Glutamatergic neuron (in vitro differentiated cells): ENCODE measurements at regions not wholly inside any gene's neighbourhood (a gene's known extent, or its start where the extent isn't known, plus 50 kb on each side); places are given as distances from the start of the nearest gene placed in this dataset.
A peak's percentile ranks its signal among the peaks of the same experiment; 100 is the strongest.
"Not testable (repeated sequence)": the region's sequence is repeated elsewhere in the genome, so short reads cannot be mapped to it uniquely, and the experiment has no call there.

Source experiments
- DNase-seq: peaks from one replicate; pipeline ENCODE4 v3.0.0; 2022
- H3K27ac Mint-ChIP-seq: one replicate; pipeline ENCODE4 v1.8.0; 2020; ENCODE audit warnings: mild to moderate bottlenecking, mixed read lengths, inconsistent platforms; ENCODE audit not compliant: unreplicated experiment
- H3K27me3 Mint-ChIP-seq: one replicate; pipeline ENCODE4 v1.8.0; 2020; ENCODE audit warnings: mild to moderate bottlenecking, moderate library complexity, mixed read lengths, inconsistent platforms; ENCODE audit not compliant: unreplicated experiment
- H3K36me3 Mint-ChIP-seq: one replicate; pipeline ENCODE4 v1.8.0; 2020; ENCODE audit warnings: mild to moderate bottlenecking, mixed read lengths, inconsistent platforms; ENCODE audit not compliant: unreplicated experiment
- H3K4me1 Mint-ChIP-seq: one replicate; pipeline ENCODE4 v1.8.0; 2020; ENCODE audit warnings: mild to moderate bottlenecking, low read depth, mixed read lengths, inconsistent platforms; ENCODE audit not compliant: unreplicated experiment
- H3K4me3 Mint-ChIP-seq: one replicate; pipeline ENCODE4 v1.8.0; 2020; ENCODE audit warnings: mild to moderate bottlenecking, mixed read lengths, inconsistent platforms; ENCODE audit not compliant: unreplicated experiment
- H3K9me3 Mint-ChIP-seq: one replicate; pipeline ENCODE4 v1.8.0; 2020; ENCODE audit warnings: mild to moderate bottlenecking, moderate library complexity, mixed read lengths, inconsistent platforms; ENCODE audit not compliant: unreplicated experiment
- CTCF ChIP-seq: fragments of 200-600 bp; sonication (generic); IDR thresholded peaks from one replicate; pipeline ENCODE4 v1.5.0; 2021; ENCODE audit not compliant: partially characterized antibody, unreplicated experiment

DNA sequence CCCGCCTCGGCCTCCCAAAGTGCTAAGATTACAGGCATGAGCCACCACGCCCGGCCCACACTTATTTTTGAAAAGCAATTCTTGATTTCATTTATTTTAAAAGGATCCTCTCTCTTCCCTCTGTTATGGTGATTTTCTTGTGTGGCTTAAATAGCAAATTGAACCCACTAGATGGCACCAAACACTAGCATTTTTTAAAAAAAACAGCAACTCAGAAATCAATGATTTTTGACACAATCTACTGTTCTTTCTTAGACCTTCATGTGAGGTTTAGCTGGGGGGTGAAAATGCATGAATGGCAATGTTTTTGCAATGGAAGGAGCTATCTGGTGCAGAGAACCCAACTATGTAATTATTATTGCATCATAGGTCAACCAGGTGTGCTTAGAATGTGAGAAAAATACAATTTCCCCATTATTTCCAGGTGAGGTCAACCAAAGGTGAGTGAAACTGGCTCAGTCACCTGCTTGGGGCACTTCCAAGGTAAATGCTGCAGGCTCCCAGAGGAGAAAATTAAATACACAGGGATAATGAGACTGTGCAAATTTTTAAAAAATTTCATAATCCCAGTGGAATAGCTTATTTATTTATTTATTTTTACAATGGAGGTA, 226.7 kb upstream of the PRKX start:
- Mint-ChIP-seq H3K27ac (no peak overlapping the region), H3K9me3 (no peaks in the 10 kb centered on the region), H3K4me1 (no peaks in the 10 kb centered on the region), H3K27me3 (no peaks in the 10 kb centered on the region), H3K4me3 (no peak overlapping the region), H3K36me3 (no peaks in the 10 kb centered on the region)
- peak; percentile 34 for TF ChIP-seq CTCF
- DNase-seq: no peak

GRCh38 chrX:3938587-3938986, 225.1 kb upstream of the PRKX start:
- H3K27ac Mint-ChIP-seq: no peak overlapping the region
- no peaks in the 10 kb centered on the region for H3K27me3 Mint-ChIP-seq
- H3K4me3 Mint-ChIP-seq: no peak overlapping the region
- no peaks in the 10 kb centered on the region for H3K36me3 Mint-ChIP-seq
- DNase-seq: no peak
- H3K9me3 Mint-ChIP-seq: no peaks in the 10 kb centered on the region
- no peak for TF ChIP-seq CTCF
- no peaks in the 10 kb centered on the region for H3K4me1 Mint-ChIP-seq

DNA sequence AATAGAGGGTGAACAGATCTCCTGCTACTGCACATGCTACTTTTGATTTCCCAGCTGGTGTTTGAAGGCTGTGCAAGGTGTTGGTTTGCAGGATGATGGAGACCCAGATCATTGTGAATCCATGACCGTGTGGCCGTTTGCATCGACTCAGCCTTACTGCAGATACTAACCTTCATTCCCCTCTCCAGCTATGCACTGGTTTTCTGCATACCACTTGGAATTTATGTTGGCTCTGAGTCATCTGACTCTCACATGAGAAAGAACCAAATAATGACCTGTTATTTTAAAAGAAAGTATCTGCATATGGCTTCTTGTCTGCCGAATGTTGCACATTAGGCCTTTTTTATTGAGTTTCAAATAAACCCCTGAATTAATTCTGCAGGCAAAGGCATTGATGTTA, 221.7 kb upstream of the PRKX start:
- H3K4me1 Mint-ChIP-seq: not testable (repeated sequence)

GRCh38 chrX:3920424-3921017, 207.1 kb upstream of the PRKX start:
- H3K9me3 Mint-ChIP-seq, DNase-seq, H3K27me3 Mint-ChIP-seq, H3K27ac Mint-ChIP-seq, H3K4me3 Mint-ChIP-seq, H3K36me3 Mint-ChIP-seq, H3K4me1 Mint-ChIP-seq: not testable (repeated sequence)

More for the DNA sequence above, 221.7 kb upstream of the PRKX start:
- H3K4me3 Mint-ChIP-seq, H3K36me3 Mint-ChIP-seq, H3K9me3 Mint-ChIP-seq, DNase-seq, H3K27ac Mint-ChIP-seq, H3K27me3 Mint-ChIP-seq: not testable (repeated sequence)

- H3K36me3 Mint-ChIP-seq, H3K4me1 Mint-ChIP-seq, H3K27ac Mint-ChIP-seq, H3K9me3 Mint-ChIP-seq, H3K4me3 Mint-ChIP-seq, H3K27me3 Mint-ChIP-seq, DNase-seq: not testable (repeated sequence)
These were observed 206.4 kb upstream of the PRKX start for GRCh38 chrX:3919668-3920423.

- not testable (repeated sequence) for H3K36me3 Mint-ChIP-seq, H3K9me3 Mint-ChIP-seq, H3K4me1 Mint-ChIP-seq, DNase-seq, H3K27me3 Mint-ChIP-seq, H3K27ac Mint-ChIP-seq, H3K4me3 Mint-ChIP-seq
These were observed 201.4 kb upstream of the PRKX start for GRCh38 chrX:3914813-3915212.

DNA sequence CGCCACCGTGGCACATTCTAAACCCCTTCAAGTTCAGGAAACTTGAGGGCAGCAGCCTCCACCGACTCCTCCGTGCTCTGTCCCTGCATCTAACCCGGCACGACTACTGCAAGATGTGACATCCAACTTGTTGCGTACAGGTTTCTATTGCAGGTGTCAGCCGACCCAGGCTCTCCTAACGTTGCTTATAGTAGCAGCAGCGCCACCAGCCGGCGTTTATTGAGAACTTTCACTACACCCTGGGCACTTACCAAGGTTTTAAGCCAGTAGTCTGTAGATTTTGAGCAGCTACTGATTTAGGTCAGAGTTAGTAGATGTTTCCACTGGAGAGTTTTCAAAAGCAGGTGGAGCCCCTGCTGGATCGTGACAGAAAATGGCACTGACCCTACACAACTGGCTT, 200.6 kb upstream of the PRKX start:
- H3K27ac Mint-ChIP-seq, DNase-seq, H3K4me1 Mint-ChIP-seq: not testable (repeated sequence)

DNA sequence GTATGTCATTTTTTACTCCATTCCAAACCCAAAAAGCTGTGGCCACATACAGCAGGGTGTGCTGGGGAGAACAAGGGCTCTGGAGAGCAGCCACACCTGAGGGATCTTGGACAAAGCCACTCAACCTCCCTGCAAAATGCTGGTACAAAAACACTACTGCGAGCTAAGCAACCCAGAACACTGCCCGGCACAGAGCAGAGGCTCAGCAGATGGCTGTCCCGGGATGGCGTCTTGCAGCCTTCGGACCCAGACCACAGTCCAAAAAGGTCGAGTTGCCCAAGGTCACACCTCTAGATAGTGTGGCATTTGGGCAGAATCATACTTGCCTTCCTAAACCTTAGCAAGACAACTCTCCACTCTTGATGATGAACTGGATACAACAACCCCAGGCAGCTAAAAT, 197.6 kb upstream of the PRKX start:
- H3K9me3 Mint-ChIP-seq, H3K4me1 Mint-ChIP-seq, H3K4me3 Mint-ChIP-seq, H3K27me3 Mint-ChIP-seq, H3K27ac Mint-ChIP-seq, H3K36me3 Mint-ChIP-seq, DNase-seq: not testable (repeated sequence)

More for the DNA sequence above, 200.6 kb upstream of the PRKX start:
- not testable (repeated sequence) for H3K9me3 Mint-ChIP-seq, H3K36me3 Mint-ChIP-seq, H3K27me3 Mint-ChIP-seq, H3K4me3 Mint-ChIP-seq

GRCh38 chrX:3910611-3911010, 197.2 kb upstream of the PRKX start:
- not testable (repeated sequence) for H3K27ac Mint-ChIP-seq, H3K27me3 Mint-ChIP-seq, DNase-seq, H3K4me1 Mint-ChIP-seq, H3K36me3 Mint-ChIP-seq, H3K9me3 Mint-ChIP-seq, H3K4me3 Mint-ChIP-seq

GRCh38 chrX:3905522-3906258, 192.2 kb upstream of the PRKX start:
- not testable (repeated sequence) for H3K27ac Mint-ChIP-seq, H3K36me3 Mint-ChIP-seq, DNase-seq, H3K9me3 Mint-ChIP-seq, H3K4me1 Mint-ChIP-seq, H3K27me3 Mint-ChIP-seq, H3K4me3 Mint-ChIP-seq
